Skeletal muscle satellite cell (primary cell): ENCODE measurements at regions not wholly inside any gene's neighbourhood (a gene's known extent, or its start where the extent isn't known, plus 50 kb on each side); places are given as distances from the start of the nearest gene placed in this dataset.
"Not testable (repeated sequence)": the region's sequence is repeated elsewhere in the genome, so short reads cannot be mapped to it uniquely, and the experiment has no call there.

Experiments used
- H3K27me3 ChIP-seq: 2 replicates; pipeline ENCODE4 v1.7.0; 2013; ENCODE audit warnings: low read length; ENCODE audit not compliant: control insufficient read depth, insufficient read depth
- H3K36me3 ChIP-seq: 2 replicates; pipeline ENCODE4 v1.7.0; 2013; ENCODE audit warnings: mild to moderate bottlenecking, control low read depth, low read length; ENCODE audit not compliant: insufficient read depth
- H3K4me1 ChIP-seq: 2 replicates; pipeline ENCODE4 v1.7.0; 2013; ENCODE audit warnings: low read length; ENCODE audit not compliant: control insufficient read depth, insufficient read depth
- H3K4me2 ChIP-seq: 2 replicates; pipeline ENCODE4 v1.7.0; 2013; ENCODE audit warnings: mild to moderate bottlenecking, low read length
- H3K4me3 ChIP-seq: 2 replicates; pipeline ENCODE4 v1.7.0; 2013; ENCODE audit warnings: low read length
- H3K9ac ChIP-seq: 2 replicates; pipeline ENCODE4 v1.7.0; 2013; ENCODE audit warnings: mild to moderate bottlenecking, low read depth, low read length, moderate library complexity
- H3K9me3 ChIP-seq: replicated peaks from 2 replicates; pipeline ENCODE4 v1.7.0; 2013; ENCODE audit warnings: mild to moderate bottlenecking, control low read depth, low read length

DNA sequence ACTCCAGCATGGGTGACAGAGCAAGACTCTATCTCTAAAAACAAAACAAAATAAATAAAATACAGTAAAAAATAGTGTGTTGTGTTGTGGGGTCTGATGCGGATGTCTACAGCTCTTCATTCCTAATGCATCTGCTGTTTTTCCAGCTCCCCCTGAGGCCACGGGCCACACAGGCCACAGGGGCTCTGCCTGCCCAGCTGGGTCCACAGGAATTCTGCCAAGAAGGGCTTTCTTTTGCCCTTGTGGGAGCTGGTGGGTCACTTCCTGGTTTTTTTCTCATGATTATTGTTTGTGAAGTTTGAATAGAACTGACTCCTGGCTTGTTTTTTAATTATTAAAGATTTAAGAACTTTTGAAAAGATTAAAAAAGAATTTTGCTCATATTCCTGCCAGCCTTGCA is 67.4 kb upstream of the CLDN5 start:
- peaks cover 29% of the 10 kb centered on the region for H3K27me3 ChIP-seq
- H3K36me3 ChIP-seq: no peaks in the 10 kb centered on the region

DNA sequence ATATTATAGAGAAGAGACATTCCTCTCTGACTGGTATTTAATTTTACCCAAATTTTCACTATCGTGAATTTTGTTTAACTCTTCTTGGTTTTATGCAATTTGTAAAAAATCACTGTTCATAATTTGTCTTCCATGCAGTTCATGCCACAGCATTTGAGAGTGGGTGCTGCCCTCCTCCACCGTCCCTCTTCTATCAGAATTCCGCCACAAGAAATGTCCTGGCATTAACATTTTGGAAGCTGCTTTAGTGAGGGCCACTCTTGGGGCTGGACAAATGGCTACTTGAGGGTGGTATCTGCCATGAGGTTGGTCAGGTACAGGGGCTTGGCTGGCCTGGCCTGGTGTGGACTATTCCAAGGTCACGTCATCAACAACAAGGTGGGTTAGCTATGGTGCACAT is 68.3 kb upstream of the CLDN5 start:
- peaks cover 20% of the 10 kb centered on the region for H3K27me3 ChIP-seq
- no peaks in the 10 kb centered on the region for H3K36me3 ChIP-seq
- H3K9ac ChIP-seq: no peak overlapping the region
- no peak overlapping the region for H3K4me2 ChIP-seq
- no peak overlapping the region for H3K4me3 ChIP-seq
- no peaks in the 10 kb centered on the region for H3K4me1 ChIP-seq
- no peaks in the 10 kb centered on the region for H3K9me3 ChIP-seq

More for the DNA sequence above, 67.4 kb upstream of the CLDN5 start:
- H3K4me2 ChIP-seq: no peak overlapping the region
- no peak overlapping the region for H3K4me3 ChIP-seq
- H3K9me3 ChIP-seq: no peaks in the 10 kb centered on the region
- H3K9ac ChIP-seq: no peak overlapping the region
- H3K4me1 ChIP-seq: no peaks in the 10 kb centered on the region

DNA sequence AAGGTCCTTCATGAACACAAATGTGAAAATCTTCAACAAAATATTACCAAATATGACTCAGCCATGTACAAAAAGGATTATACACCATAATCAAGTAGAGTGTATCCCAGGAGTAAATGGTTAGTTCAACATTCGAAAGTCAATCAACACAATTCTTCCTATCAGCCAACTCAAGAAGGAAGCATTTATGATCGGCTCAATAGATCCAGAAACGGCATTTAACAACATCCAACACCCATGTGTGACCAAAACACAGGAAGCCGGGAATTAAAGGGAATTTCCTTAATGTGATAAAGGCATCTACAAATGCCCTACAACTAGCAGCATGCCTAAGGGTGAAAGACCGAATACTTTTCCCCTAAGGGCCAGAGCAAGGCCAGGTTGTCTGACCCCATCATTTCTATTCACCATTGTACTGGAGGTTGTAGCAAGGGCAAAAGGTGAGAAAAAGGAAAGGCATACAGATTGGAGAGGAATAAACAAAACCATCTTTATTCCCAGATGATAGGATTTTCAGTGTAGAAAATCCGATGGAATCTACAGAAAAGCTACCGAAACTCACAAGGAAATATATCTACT is 69.9 kb upstream of the CLDN5 start:
- Histone ChIP-seq H3K4me3 (no peak overlapping the region), H3K4me1 (no peaks in the 10 kb centered on the region), H3K36me3 (no peaks in the 10 kb centered on the region), H3K4me2 (no peak overlapping the region), H3K9me3 (no peaks in the 10 kb centered on the region), H3K9ac (no peak overlapping the region), H3K27me3 (peaks cover 15% of the 10 kb centered on the region)

DNA sequence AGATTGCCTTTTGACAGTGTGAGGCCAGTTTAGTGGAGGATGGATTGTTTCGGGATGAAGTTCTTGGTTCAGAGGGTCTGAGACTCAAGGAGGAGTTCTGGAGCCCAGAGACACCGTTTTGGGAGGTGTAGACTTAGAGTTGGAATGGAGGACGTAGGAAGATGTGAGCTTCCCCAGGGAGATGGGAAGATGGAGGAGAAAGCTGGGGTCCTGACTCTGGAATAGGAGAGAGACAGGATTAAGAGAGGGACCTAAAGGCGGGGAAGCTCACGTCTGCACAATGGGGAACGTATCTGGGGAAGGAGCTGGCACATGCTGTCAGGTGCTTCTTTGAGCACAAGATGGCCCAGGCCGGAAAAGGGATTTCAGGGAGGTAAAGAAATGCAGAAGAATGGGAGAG is 71.3 kb upstream of the CLDN5 start:
- Histone ChIP-seq H3K4me3 (no peak overlapping the region), H3K4me2 (no peak overlapping the region), H3K4me1 (peaks cover 6% of the 10 kb centered on the region), H3K9me3 (no peaks in the 10 kb centered on the region), H3K9ac (no peak overlapping the region), H3K27me3 (peaks cover 12% of the 10 kb centered on the region), H3K36me3 (no peaks in the 10 kb centered on the region)

DNA sequence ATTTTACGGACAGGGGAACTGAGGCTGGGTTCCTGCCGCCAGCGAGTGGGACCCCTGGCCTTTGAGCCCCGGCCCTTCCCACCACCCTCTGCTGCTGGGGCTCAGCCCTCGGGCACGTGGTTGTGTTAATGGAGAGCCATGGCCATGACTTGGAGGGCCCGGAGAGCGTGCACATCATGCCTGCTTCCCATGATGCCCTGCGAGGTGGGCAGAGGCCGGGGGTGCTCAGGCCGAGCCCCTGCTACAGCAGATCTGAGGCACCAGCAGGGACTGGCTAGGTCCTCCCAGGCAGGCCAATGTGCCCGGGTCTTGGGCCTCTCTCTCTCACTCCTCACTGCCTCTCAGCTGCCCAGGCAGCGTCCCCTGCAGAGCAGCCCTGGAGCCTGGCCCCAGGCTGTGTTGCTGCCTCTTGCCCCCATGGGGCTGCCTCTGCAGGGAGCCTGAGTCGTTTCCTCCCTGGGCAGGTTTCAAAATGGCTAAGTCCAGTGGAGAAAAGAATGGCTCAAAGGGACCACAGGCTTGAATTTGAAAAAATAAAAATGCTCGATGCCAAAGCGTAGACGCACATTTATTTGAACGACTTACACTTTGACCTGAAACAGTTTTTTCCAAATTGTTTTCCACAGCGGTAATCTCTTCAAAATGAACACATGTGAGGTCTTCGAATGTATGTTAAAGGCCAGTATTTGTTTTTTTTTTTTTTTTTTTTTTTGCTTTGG is 72.6 kb upstream of the CLDN5 start:
- H3K9ac ChIP-seq: no peak overlapping the region
- no peak overlapping the region for H3K4me3 ChIP-seq

DNA sequence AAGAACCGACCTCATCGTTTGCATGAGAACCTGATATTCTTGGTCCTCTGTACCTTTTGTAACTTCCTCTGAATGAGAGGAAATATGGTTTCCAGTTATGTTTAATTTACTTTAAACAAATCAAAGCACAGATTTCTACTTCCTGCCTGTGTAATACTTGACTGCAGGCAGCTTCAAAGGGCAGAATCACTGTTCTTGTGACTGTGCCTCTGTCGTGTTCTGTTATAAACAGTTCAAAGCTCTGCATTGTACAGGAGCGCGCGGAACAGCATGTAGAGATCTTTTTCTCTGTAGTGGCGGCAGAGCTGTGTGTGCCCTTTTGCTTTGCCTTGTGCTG is 73.2 kb upstream of the CLDN5 start:
- no peak overlapping the region for H3K4me3 ChIP-seq
- peaks cover 12% of the 10 kb centered on the region for H3K27me3 ChIP-seq
- no peaks in the 10 kb centered on the region for H3K36me3 ChIP-seq
- peaks cover 6% of the 10 kb centered on the region for H3K4me1 ChIP-seq
- no peak overlapping the region for H3K4me2 ChIP-seq
- H3K9me3 ChIP-seq: no peaks in the 10 kb centered on the region
- H3K9ac ChIP-seq: no peak overlapping the region

More for the DNA sequence above, 72.6 kb upstream of the CLDN5 start:
- peaks cover 12% of the 10 kb centered on the region for H3K27me3 ChIP-seq
- no peaks in the 10 kb centered on the region for H3K36me3 ChIP-seq
- peaks cover 6% of the 10 kb centered on the region for H3K4me1 ChIP-seq
- H3K9me3 ChIP-seq: no peaks in the 10 kb centered on the region
- H3K4me2 ChIP-seq: no peak overlapping the region

DNA sequence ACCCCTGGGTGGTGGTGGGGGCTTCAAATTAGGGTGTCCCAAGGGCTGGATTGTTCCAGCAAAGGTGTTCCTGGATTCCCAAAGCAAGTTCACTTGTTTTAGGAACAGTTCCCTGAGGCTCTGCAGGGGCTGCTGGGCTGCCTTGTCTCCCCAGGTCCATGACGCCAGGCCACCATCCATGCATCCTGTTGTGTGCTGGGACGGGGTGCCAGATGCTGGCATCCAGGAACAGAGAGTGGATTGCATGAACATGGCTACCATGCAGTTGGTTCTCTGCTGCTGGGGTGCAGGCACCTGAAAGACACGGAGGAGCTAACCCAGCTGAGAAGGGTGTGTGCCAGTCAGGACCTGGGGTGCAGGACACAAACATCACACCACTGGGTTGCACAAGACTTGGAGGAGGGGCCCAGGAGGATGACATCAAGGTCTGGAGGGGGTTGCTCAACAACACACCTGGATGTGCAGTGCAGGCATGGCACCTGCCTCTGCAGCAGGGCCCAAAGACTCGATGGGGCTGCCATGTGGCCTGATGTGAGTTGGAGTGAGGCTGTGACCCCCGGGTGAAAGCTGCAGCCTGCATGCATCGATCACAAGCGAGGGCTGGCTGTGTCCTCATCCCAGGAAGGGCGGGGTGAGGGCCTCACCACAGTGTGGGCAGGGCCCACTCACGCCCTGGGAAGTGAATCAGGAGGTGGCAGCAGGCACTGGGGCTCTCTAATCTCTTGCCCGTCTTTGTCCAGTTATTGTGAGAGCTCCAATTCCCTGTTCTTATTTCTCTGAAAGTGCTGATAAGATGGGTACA is 74.0 kb upstream of the CLDN5 start:
- Histone ChIP-seq H3K27me3 (peaks cover 14% of the 10 kb centered on the region), H3K9me3 (no peaks in the 10 kb centered on the region), H3K9ac (no peak overlapping the region), H3K4me3 (no peak overlapping the region), H3K4me1 (peaks cover 6% of the 10 kb centered on the region), H3K4me2 (no peak overlapping the region), H3K36me3 (no peaks in the 10 kb centered on the region)

DNA sequence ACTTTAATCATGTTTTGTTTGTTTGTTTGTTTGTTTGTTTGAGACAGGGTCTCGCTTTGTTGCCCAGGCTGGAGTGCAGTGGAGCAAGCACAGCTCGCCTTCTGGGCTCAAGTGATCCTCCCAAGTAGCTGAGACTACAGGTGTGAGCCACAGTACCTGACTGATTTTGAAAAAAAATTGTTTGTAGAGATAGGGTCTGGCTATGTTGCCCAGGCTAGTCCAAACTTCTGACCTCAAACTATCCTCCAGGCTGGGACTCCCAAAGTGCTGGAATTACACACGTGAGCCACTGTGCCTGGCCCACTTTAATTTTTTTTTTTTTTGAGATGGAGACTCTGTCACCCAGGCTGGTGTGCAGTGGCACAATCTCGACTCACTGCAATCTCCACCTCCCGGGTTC is 74.8 kb upstream of the CLDN5 start:
- Histone ChIP-seq H3K4me2 (no peak overlapping the region), H3K9ac (no peak overlapping the region), H3K9me3 (no peaks in the 10 kb centered on the region), H3K4me3 (no peak overlapping the region), H3K36me3 (no peaks in the 10 kb centered on the region), H3K4me1 (peaks cover 6% of the 10 kb centered on the region), H3K27me3 (peaks cover 8% of the 10 kb centered on the region)

DNA sequence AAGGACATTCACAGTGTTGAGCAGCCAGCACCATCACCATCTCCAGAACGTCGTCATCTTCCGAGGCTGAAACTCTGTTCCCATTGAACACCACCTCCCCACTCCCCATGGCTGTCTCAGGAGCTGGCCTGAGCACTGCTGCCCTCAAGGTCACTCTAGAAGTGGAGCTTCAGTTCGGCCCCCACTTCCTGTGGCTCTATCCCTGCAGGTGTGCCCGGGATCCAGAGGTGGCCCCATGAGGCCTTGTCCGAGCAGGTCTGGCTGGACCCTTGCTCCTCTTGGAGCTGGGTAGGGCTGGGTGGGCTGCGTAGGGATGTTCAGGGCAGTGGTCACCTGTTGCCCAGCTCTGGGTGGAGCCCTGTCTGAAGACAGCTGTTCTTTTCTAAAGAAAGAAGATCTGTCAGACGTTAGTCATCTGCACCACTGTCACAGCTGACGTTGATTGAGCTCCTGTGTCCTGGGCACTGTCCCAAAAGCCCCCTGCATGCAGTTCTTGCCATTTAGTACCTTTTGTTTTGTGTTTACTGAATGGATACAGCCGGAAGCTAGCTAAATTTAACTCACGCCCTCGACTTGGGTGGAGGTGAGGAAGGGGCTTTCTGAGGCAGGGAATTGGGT is 75.5 kb upstream of the CLDN5 start:
- Histone ChIP-seq H3K27me3 (peaks cover 8% of the 10 kb centered on the region), H3K4me3 (no peak overlapping the region), H3K36me3 (no peaks in the 10 kb centered on the region), H3K4me1 (peaks cover 6% of the 10 kb centered on the region), H3K9me3 (no peaks in the 10 kb centered on the region), H3K4me2 (no peak overlapping the region), H3K9ac (no peak overlapping the region)

DNA sequence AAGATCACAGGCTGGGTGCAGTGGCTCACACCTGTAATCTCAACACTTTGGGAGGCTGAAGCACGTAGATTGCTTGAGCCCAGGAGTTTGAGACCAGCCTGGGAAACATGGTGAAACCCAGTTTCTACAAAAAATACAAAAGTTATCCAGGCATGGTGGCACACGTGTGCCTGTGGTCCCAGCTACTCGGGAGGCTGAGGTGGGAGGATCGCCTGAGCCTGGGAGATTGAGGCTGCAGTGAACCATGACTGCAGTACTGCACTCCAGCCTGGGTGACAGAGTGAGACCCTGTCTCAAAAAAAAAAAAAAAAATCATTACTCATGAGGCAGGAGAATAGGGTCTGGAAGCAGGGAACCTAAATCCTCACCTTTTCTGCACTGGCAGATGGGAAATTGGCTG is 79.1 kb upstream of the CLDN5 start:
- not testable (repeated sequence) for H3K9me3 ChIP-seq, H3K4me1 ChIP-seq, H3K4me3 ChIP-seq, H3K9ac ChIP-seq, H3K36me3 ChIP-seq, H3K4me2 ChIP-seq
- peaks cover 23% of the 10 kb centered on the region for H3K27me3 ChIP-seq

DNA sequence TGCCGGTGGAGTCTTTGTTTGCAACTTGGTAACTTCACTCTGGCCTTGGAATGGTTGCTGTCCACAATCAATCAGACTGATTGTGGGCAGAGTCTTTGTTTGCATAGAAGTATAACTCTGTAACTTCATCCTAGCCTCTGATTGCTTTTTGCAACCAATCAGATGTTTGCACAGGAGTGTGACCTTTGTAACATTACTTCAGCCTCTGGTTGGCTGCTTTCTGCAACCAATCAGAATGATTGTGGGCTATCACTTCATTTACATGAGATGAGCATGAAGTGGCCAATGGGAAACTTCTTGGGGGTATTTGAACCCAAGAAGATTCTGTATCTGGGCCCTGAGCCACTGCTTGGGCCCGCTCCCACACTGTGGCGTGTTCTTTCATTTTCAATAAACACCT is 79.6 kb upstream of the CLDN5 start:
- no peaks in the 10 kb centered on the region for H3K9me3 ChIP-seq
- peaks cover 23% of the 10 kb centered on the region for H3K27me3 ChIP-seq
- no peak overlapping the region for H3K4me2 ChIP-seq
- H3K4me3 ChIP-seq: no peak overlapping the region
- H3K9ac ChIP-seq: no peak overlapping the region
- no peaks in the 10 kb centered on the region for H3K36me3 ChIP-seq
- peaks cover 6% of the 10 kb centered on the region for H3K4me1 ChIP-seq
